ENCODE measurements at regions not wholly inside any gene's neighbourhood (a gene's known extent, or its start where the extent isn't known, plus 50 kb on each side); places are given as distances from the start of the nearest gene placed in this dataset.

DNA sequence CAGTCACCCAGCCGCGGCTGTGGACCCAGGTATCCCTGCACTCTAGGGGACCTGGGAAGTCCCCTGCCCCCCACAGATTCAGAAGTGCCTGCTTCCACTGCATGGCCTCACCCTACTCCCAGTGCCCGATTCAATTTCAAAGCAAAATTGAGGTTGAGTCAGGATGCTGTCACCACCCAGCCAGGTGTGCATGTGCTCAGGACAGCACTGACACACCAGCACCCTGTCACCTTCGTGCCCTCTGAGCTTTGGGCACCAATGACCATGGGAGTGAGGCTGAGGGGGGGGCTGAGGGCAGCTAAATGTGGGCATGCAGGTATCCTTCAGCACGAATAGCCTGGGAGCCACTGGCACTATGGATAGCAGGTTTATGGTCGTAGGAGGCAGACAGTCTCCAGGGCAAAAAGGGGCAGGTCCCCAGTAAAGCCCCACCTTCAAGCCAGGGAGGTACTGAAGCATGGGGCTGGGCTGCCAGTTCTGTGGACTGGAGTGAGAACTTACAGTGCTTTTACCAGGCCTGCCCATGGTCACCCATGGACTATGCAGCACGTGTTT lies 1151.6 kb upstream of the CDH6 start:
- no peaks in the 10 kb centered on the region for H3K27me3 ChIP-seq (ENCODE audit: insufficient read depth, poor library complexity, severe bottlenecking)
- H3K4me3 ChIP-seq (replicated peaks; ENCODE audit: insufficient read depth, low read length) = no peak overlapping the region
- TF ChIP-seq, protein P1, sequence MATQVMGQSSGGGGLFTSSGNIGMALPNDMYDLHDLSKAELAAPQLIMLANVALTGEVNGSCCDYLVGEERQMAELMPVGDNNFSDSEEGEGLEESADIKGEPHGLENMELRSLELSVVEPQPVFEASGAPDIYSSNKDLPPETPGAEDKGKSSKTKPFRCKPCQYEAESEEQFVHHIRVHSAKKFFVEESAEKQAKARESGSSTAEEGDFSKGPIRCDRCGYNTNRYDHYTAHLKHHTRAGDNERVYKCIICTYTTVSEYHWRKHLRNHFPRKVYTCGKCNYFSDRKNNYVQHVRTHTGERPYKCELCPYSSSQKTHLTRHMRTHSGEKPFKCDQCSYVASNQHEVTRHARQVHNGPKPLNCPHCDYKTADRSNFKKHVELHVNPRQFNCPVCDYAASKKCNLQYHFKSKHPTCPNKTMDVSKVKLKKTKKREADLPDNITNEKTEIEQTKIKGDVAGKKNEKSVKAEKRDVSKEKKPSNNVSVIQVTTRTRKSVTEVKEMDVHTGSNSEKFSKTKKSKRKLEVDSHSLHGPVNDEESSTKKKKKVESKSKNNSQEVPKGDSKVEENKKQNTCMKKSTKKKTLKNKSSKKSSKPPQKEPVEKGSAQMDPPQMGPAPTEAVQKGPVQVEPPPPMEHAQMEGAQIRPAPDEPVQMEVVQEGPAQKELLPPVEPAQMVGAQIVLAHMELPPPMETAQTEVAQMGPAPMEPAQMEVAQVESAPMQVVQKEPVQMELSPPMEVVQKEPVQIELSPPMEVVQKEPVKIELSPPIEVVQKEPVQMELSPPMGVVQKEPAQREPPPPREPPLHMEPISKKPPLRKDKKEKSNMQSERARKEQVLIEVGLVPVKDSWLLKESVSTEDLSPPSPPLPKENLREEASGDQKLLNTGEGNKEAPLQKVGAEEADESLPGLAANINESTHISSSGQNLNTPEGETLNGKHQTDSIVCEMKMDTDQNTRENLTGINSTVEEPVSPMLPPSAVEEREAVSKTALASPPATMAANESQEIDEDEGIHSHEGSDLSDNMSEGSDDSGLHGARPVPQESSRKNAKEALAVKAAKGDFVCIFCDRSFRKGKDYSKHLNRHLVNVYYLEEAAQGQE (IDR thresholded peaks at IDR 0.05; ENCODE audit: insufficient replicate concordance, low read depth) = no peak
- TF ChIP-seq SPI1 (IDR thresholded peaks at IDR 0.05; ENCODE audit: borderline replicate concordance, low read depth) (no peak), GABPA (IDR thresholded peaks at IDR 0.05; ENCODE audit: low read depth) (no peak), POLR2AphosphoS5 (IDR thresholded peaks at IDR 0.05; ENCODE audit: low read depth) (no peak)
- TF ChIP-seq, protein P2, sequence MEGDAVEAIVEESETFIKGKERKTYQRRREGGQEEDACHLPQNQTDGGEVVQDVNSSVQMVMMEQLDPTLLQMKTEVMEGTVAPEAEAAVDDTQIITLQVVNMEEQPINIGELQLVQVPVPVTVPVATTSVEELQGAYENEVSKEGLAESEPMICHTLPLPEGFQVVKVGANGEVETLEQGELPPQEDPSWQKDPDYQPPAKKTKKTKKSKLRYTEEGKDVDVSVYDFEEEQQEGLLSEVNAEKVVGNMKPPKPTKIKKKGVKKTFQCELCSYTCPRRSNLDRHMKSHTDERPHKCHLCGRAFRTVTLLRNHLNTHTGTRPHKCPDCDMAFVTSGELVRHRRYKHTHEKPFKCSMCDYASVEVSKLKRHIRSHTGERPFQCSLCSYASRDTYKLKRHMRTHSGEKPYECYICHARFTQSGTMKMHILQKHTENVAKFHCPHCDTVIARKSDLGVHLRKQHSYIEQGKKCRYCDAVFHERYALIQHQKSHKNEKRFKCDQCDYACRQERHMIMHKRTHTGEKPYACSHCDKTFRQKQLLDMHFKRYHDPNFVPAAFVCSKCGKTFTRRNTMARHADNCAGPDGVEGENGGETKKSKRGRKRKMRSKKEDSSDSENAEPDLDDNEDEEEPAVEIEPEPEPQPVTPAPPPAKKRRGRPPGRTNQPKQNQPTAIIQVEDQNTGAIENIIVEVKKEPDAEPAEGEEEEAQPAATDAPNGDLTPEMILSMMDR (IDR thresholded peaks at IDR 0.05; ENCODE audit: insufficient read depth, low read length) = no peak
- H3K27ac ChIP-seq (replicated peaks) = no peak overlapping the region
- DNase-seq (ENCODE audit: low read depth in 1 of 2, low spot score in 1 of 2) = no peak

DNA sequence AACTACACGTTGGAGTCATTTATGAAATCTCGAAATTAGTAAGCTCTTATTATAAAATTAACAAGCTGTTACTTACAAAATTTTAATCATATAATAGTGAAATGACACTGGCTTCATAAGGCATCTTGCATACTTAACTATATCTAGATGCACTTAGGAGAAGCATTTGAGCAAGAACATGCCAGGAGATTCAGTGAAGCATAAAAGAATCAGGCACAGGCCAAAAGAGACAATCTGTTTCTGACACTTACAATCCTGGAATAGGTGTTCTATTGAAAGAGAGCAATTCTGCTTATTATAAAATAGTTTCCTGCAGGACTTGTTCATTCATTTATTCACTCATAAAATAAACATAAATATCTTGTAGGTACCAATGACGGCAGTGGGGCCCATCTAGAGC lies 1152.2 kb upstream of the CDH6 start:
- no peak for DNase-seq (ENCODE audit: low read depth in 1 of 2, low spot score in 1 of 2)
- Histone ChIP-seq H3K27ac (replicated peaks) (no peak overlapping the region), H3K27me3 (ENCODE audit: insufficient read depth, poor library complexity, severe bottlenecking) (no peaks in the 10 kb centered on the region), H3K4me3 (replicated peaks; ENCODE audit: insufficient read depth, low read length) (no peak overlapping the region)
- TF ChIP-seq POLR2AphosphoS5 (IDR thresholded peaks at IDR 0.05; ENCODE audit: low read depth) (no peak), GABPA (IDR thresholded peaks at IDR 0.05; ENCODE audit: low read depth) (no peak)
- TF ChIP-seq, protein P2 (IDR thresholded peaks at IDR 0.05; ENCODE audit: insufficient read depth, low read length) = no peak

DNA sequence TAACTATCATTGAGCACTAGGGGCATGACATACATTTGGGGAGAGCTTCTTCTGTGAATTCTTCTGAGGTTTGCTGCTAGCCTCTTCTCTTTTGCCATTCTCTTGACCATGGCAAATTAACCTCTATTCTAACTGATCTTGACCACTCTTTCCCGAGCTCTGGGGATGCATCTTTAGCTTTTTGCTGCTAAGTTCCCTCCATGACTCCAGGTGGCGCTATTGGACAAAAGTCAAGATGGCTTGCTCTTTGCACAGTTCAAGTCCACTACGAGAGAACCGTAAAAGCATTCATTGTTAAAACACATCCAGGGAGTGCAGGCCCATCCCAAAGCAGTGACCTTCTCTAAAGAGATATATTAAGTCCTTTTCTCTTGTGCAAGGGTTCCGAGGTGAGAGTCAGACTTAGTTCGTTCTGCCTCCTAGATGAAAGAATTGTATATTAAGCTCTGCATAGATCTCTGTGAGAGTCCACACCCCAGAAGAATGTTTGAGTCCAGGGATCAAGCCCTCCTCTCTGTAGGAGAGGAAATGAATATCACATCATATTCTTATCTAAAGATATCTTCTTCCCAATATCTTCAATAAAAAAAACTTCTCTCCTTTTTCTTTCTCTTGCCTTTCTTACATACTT lies 1152.9 kb upstream of the CDH6 start:
- TF ChIP-seq POLR2AphosphoS5 (IDR thresholded peaks at IDR 0.05; ENCODE audit: low read depth) = no peak
- TF ChIP-seq SPI1 (IDR thresholded peaks at IDR 0.05; ENCODE audit: borderline replicate concordance, low read depth) = no peak
- no peak for TF ChIP-seq GABPA (IDR thresholded peaks at IDR 0.05; ENCODE audit: low read depth)
- TF ChIP-seq, protein P2 (IDR thresholded peaks at IDR 0.05; ENCODE audit: insufficient read depth, low read length) = peak; percentile 51
- H3K27me3 ChIP-seq (ENCODE audit: insufficient read depth, poor library complexity, severe bottlenecking) = no peaks in the 10 kb centered on the region
- no peak overlapping the region for H3K4me3 ChIP-seq (replicated peaks; ENCODE audit: insufficient read depth, low read length)
- no peak overlapping the region for H3K27ac ChIP-seq (replicated peaks)
- DNase-seq (ENCODE audit: low read depth in 1 of 2, low spot score in 1 of 2) = peak; percentile 16 to 46

DNA sequence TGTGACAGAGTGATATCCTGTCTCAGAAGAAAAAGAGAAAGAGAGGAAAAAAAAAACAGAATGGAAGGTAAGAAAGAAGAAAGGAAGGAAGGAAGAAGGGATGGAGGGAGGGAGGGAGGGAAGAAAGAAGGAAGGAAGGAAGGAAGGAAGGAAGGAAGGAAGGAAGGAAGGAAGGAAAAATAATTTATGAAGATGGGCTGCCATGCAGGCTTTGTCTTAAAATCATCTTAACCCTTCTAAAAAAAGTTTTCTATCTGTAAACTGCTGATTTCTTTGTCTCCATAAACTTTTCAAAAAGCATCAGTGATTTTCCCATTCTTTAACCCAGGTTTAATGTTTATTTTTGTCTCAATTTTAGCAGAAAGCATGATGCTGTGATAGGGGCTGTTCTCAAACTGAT lies 1154.1 kb upstream of the CDH6 start:
- no peak for DNase-seq (ENCODE audit: low read depth in 1 of 2, low spot score in 1 of 2)

More for the DNA sequence above, 1154.1 kb upstream of the CDH6 start:
- Histone ChIP-seq H3K27me3 (ENCODE audit: insufficient read depth, poor library complexity, severe bottlenecking) (no peaks in the 10 kb centered on the region), H3K4me3 (replicated peaks; ENCODE audit: insufficient read depth, low read length) (no peak overlapping the region), H3K27ac (replicated peaks) (no peak overlapping the region)
- TF ChIP-seq, protein P1 (IDR thresholded peaks at IDR 0.05; ENCODE audit: insufficient replicate concordance, low read depth) = no peak
- TF ChIP-seq POLR2AphosphoS5 (IDR thresholded peaks at IDR 0.05; ENCODE audit: low read depth) = no peak
- TF ChIP-seq GABPA (IDR thresholded peaks at IDR 0.05; ENCODE audit: low read depth) = no peak
- no peak for TF ChIP-seq SPI1 (IDR thresholded peaks at IDR 0.05; ENCODE audit: borderline replicate concordance, low read depth)
- TF ChIP-seq, protein P2 (IDR thresholded peaks at IDR 0.05; ENCODE audit: insufficient read depth, low read length) = no peak

All from HL-60 (cell line).